Globus pallidus (tissue), 1 donor: ENCODE measurements at regions not wholly inside any gene's neighbourhood (a gene's known extent, or its start where the extent isn't known, plus 50 kb on each side); places are given as distances from the start of the nearest gene placed in this dataset.
A peak's percentile ranks its signal among the peaks of the same experiment; 100 is the strongest.

ENCODE experiments used
- DNase-seq: peaks from one replicate; pipeline ENCODE4 v3.0.0-alpha.2; 2015; ENCODE audit warnings: low spot score

- peak; percentile 30 for DNase-seq
These were observed 50.6 kb upstream of the UQCRFS1 start for GRCh38 chr19:29263305-29264135.

- no peak for DNase-seq
These were observed 51.9 kb upstream of the UQCRFS1 start for GRCh38 chr19:29264897-29265296.

- DNase-seq = no peak
These were observed 52.5 kb upstream of the UQCRFS1 start for GRCh38 chr19:29265436-29265835.

GRCh38 chr19:29266001-29266400 is 53.0 kb upstream of the UQCRFS1 start:
- no peak for DNase-seq

- no peak for DNase-seq
These were observed 53.7 kb upstream of the UQCRFS1 start for GRCh38 chr19:29266603-29267002.

- peak; percentile 33 for DNase-seq
These were observed 54.8 kb upstream of the UQCRFS1 start for GRCh38 chr19:29267701-29268100.

GRCh38 chr19:29268103-29268502 is 55.2 kb upstream of the UQCRFS1 start:
- DNase-seq = no peak

- DNase-seq = no peak
These were observed 55.9 kb upstream of the UQCRFS1 start for GRCh38 chr19:29268721-29269393.

- no peak for DNase-seq
These were observed 56.7 kb upstream of the UQCRFS1 start for GRCh38 chr19:29269641-29270040.

- no peak for DNase-seq
These were observed 58.4 kb upstream of the UQCRFS1 start for GRCh38 chr19:29271341-29271740.

GRCh38 chr19:29271911-29272310 is 59.0 kb upstream of the UQCRFS1 start:
- DNase-seq = no peak

GRCh38 chr19:29273000-29273640 is 60.2 kb upstream of the UQCRFS1 start:
- DNase-seq = no peak

GRCh38 chr19:29275266-29275665 is 62.3 kb upstream of the UQCRFS1 start:
- DNase-seq = no peak

GRCh38 chr19:29277102-29277501 is 64.2 kb upstream of the UQCRFS1 start:
- DNase-seq = no peak

- DNase-seq = no peak
These were observed 65.8 kb upstream of the UQCRFS1 start for GRCh38 chr19:29278716-29279115.

GRCh38 chr19:29283366-29283765 is 70.4 kb upstream of the UQCRFS1 start:
- no peak for DNase-seq

- no peak for DNase-seq
These were observed 72.3 kb upstream of the UQCRFS1 start for GRCh38 chr19:29285187-29285687.

GRCh38 chr19:29285878-29286277 is 72.9 kb upstream of the UQCRFS1 start:
- DNase-seq = peak; percentile 55

- DNase-seq = no peak
These were observed 74.1 kb upstream of the UQCRFS1 start for GRCh38 chr19:29287061-29287460.

GRCh38 chr19:29288256-29288655 is 75.3 kb upstream of the UQCRFS1 start:
- no peak for DNase-seq

GRCh38 chr19:29289020-29289419 is 76.1 kb upstream of the UQCRFS1 start:
- no peak for DNase-seq

- no peak for DNase-seq
These were observed 77.9 kb upstream of the UQCRFS1 start for GRCh38 chr19:29290853-29291252.

- DNase-seq = no peak
These were observed 79.2 kb upstream of the UQCRFS1 start for GRCh38 chr19:29292153-29292552.
